ENCODE measurements at regions not wholly inside any gene's neighbourhood (a gene's known extent, or its start where the extent isn't known, plus 50 kb on each side); places are given as distances from the start of the nearest gene placed in this dataset.

DNA sequence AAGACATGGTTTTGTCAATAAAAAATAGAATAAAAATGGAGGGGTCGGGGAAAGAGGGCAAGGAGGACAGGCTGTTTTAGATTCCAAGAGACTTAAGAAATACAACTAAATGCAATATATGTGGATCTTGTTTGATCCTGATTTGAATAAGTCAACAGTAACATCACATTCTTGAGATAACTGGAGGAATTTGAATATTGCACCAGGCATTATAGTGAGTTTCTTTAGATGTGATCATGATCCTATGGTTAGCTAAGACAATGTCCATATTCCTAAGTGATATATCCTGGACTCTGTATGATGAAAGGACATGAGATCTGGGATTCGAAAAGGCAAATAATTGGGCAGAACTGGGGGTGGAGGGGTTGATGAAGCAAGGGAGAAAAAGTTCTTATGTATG is 311.8 kb downstream of the PLPP3 start:
- Histone ChIP-seq H3K4me2 (ENCODE audit: low read length) (no peak overlapping the region), H3K9me3 (ENCODE audit: insufficient read depth, low read length) (no peaks in the 10 kb centered on the region), H2AFZ (ENCODE audit: low read depth, low read length) (no peak overlapping the region), H3K36me3 (replicated peaks; ENCODE audit: low read depth, low read length) (no peaks in the 10 kb centered on the region), H3K79me2 (ENCODE audit: low read length) (no peaks in the 10 kb centered on the region), H3K9ac (ENCODE audit: low read length) (no peak overlapping the region), H3K27ac (ENCODE audit: low read length) (no peak overlapping the region), H3K4me3 (ENCODE audit: low read length) (no peak overlapping the region), H4K20me1 (ENCODE audit: insufficient read depth, low read length) (no peaks in the 10 kb centered on the region), H3K27me3 (ENCODE audit: low read depth, low read length) (no peaks in the 10 kb centered on the region), H3K4me1 (ENCODE audit: low read length) (no peaks in the 10 kb centered on the region)
- no peak for TF ChIP-seq EZH2phosphoT487 (IDR thresholded peaks at IDR 0.05; ENCODE audit: low read depth)
- TF ChIP-seq, protein P1, sequence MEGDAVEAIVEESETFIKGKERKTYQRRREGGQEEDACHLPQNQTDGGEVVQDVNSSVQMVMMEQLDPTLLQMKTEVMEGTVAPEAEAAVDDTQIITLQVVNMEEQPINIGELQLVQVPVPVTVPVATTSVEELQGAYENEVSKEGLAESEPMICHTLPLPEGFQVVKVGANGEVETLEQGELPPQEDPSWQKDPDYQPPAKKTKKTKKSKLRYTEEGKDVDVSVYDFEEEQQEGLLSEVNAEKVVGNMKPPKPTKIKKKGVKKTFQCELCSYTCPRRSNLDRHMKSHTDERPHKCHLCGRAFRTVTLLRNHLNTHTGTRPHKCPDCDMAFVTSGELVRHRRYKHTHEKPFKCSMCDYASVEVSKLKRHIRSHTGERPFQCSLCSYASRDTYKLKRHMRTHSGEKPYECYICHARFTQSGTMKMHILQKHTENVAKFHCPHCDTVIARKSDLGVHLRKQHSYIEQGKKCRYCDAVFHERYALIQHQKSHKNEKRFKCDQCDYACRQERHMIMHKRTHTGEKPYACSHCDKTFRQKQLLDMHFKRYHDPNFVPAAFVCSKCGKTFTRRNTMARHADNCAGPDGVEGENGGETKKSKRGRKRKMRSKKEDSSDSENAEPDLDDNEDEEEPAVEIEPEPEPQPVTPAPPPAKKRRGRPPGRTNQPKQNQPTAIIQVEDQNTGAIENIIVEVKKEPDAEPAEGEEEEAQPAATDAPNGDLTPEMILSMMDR (IDR thresholded peaks at IDR 0.05; ENCODE audit: low read depth, low read length): no peak

DNA sequence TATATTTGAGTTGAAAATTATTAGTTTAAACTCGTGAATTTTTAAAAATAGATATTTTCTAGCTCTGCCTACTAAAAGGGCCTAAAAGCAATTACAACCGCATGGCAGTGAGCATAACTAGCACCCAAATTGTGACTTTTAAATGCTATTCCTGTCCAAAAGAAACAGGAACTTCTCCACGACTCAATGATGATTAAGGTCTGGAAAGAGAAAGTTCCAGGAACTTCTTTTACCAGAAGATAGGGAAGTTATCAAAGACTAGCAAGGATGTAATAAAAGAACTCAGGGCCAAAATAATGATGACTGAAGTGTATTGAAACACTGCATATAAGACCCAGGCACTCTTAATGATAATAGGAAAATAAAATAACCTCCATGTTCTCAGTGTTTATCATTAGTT is 313.0 kb downstream of the PLPP3 start:
- H3K27me3 ChIP-seq (ENCODE audit: low read depth, low read length): no peaks in the 10 kb centered on the region
- no peaks in the 10 kb centered on the region for H3K4me1 ChIP-seq (ENCODE audit: low read length)
- TF ChIP-seq EZH2phosphoT487 (IDR thresholded peaks at IDR 0.05; ENCODE audit: low read depth): no peak
- TF ChIP-seq, protein P1 (IDR thresholded peaks at IDR 0.05; ENCODE audit: low read depth, low read length): no peak
- no peak overlapping the region for H2AFZ ChIP-seq (ENCODE audit: low read depth, low read length)
- no peaks in the 10 kb centered on the region for H3K79me2 ChIP-seq (ENCODE audit: low read length)
- no peak overlapping the region for H3K27ac ChIP-seq (ENCODE audit: low read length)
- H3K9ac ChIP-seq (ENCODE audit: low read length): no peak overlapping the region
- H3K9me3 ChIP-seq (ENCODE audit: insufficient read depth, low read length): no peaks in the 10 kb centered on the region
- H3K36me3 ChIP-seq (replicated peaks; ENCODE audit: low read depth, low read length): no peaks in the 10 kb centered on the region
- no peaks in the 10 kb centered on the region for H4K20me1 ChIP-seq (ENCODE audit: insufficient read depth, low read length)
- no peak overlapping the region for H3K4me2 ChIP-seq (ENCODE audit: low read length)
- H3K4me3 ChIP-seq (ENCODE audit: low read length): no peak overlapping the region

DNA sequence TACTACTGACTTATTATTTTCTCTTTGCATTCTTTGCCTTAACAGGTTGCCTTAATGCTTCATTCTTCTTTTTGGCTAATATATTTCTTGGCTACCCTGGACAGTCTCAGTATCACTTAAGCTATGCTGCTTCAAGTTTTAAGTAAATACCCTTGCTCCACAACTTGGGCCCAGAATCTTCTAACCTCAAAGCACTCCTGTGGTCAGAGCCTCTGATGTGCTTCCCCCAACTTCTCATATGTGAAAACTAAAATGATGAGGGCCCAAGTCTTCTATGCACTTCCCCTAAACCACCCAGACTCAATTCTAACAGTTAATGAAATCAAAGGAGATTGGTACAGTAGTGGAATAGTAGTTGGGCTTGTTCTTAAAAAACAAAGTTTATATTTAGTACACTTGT is 314.1 kb downstream of the PLPP3 start:
- TF ChIP-seq, protein P1 (IDR thresholded peaks at IDR 0.05; ENCODE audit: low read depth, low read length): no peak
- no peak for TF ChIP-seq EZH2phosphoT487 (IDR thresholded peaks at IDR 0.05; ENCODE audit: low read depth)
- H2AFZ ChIP-seq (ENCODE audit: low read depth, low read length): no peak overlapping the region
- no peaks in the 10 kb centered on the region for H3K27me3 ChIP-seq (ENCODE audit: low read depth, low read length)
- H3K36me3 ChIP-seq (replicated peaks; ENCODE audit: low read depth, low read length): no peaks in the 10 kb centered on the region
- no peak overlapping the region for H3K27ac ChIP-seq (ENCODE audit: low read length)
- H3K9me3 ChIP-seq (ENCODE audit: insufficient read depth, low read length): no peaks in the 10 kb centered on the region
- H3K4me2 ChIP-seq (ENCODE audit: low read length): no peak overlapping the region
- no peak overlapping the region for H3K4me3 ChIP-seq (ENCODE audit: low read length)
- no peaks in the 10 kb centered on the region for H4K20me1 ChIP-seq (ENCODE audit: insufficient read depth, low read length)
- no peaks in the 10 kb centered on the region for H3K4me1 ChIP-seq (ENCODE audit: low read length)
- no peak overlapping the region for H3K9ac ChIP-seq (ENCODE audit: low read length)
- H3K79me2 ChIP-seq (ENCODE audit: low read length): no peaks in the 10 kb centered on the region

DNA sequence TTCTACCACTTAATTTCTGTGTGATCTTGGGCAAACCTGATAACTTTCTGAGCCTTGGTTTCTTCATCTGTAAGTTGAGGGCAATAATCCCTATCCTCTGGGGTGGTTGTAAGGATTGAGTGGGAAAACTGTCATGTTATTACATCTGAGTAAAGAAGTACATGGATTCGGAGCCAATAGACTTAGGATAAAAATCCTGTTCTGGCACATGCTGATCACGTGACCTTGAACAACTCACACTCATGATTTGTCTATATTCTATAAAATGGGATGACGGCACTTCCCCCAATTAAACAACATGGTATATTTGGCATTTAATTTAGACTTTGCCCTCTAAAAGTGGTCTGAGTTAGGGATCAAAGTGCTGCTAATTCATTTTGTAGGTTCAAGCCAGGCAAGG is 315.5 kb downstream of the PLPP3 start:
- Histone ChIP-seq H3K4me2 (ENCODE audit: low read length) (no peak overlapping the region), H3K4me3 (ENCODE audit: low read length) (no peak overlapping the region), H3K79me2 (ENCODE audit: low read length) (no peaks in the 10 kb centered on the region), H3K27me3 (ENCODE audit: low read depth, low read length) (no peaks in the 10 kb centered on the region), H3K27ac (ENCODE audit: low read length) (no peak overlapping the region), H3K4me1 (ENCODE audit: low read length) (no peaks in the 10 kb centered on the region), H3K9ac (ENCODE audit: low read length) (no peak overlapping the region), H2AFZ (ENCODE audit: low read depth, low read length) (no peak overlapping the region), H3K36me3 (replicated peaks; ENCODE audit: low read depth, low read length) (no peaks in the 10 kb centered on the region), H4K20me1 (ENCODE audit: insufficient read depth, low read length) (no peaks in the 10 kb centered on the region), H3K9me3 (ENCODE audit: insufficient read depth, low read length) (no peaks in the 10 kb centered on the region)
- TF ChIP-seq EZH2phosphoT487 (IDR thresholded peaks at IDR 0.05; ENCODE audit: low read depth): no peak
- TF ChIP-seq, protein P1 (IDR thresholded peaks at IDR 0.05; ENCODE audit: low read depth, low read length): no peak

All from OCI-LY3 (cell line).